Heart right ventricle (tissue), 16 donors: ENCODE measurements at regions not wholly inside any gene's neighbourhood (a gene's known extent, or its start where the extent isn't known, plus 50 kb on each side); places are given as distances from the start of the nearest gene placed in this dataset.

ENCODE experiments used
- ATAC-seq, 8 donors: fragments of 200-7000 bp; cut with Tn5 transposase; one replicate each; pipeline ENCODE4 v1.9.1; 2020; ENCODE audit warnings: mild to moderate bottlenecking in 8 of 8, moderate library complexity in 8 of 8, moderate number of reproducible peaks in 1 of 8
- DNase-seq, 2 donors: peaks; one replicate each; pipeline ENCODE4 v3.0.0-alpha.2; 2020
- H3K27ac ChIP-seq, 10 donors: fragments of 200-600 bp; sonication (generic) in 2 of 10; one replicate each; pipeline versions ENCODE4 v1.5.0 to v1.8.0; 2020 to 2022; ENCODE audit warnings: mild to moderate bottlenecking in 3 of 10
- H3K27me3 ChIP-seq, 7 donors: fragments of 200-600 bp; one replicate each; pipeline ENCODE4 v1.8.0; 2021 to 2022; ENCODE audit warnings: mild to moderate bottlenecking in 2 of 7
- H3K36me3 ChIP-seq, 9 donors: fragments of 200-600 bp; sonication (generic) in 1 of 9; one replicate each; pipeline versions ENCODE4 v1.5.0 to v1.8.0; 2020 to 2022; ENCODE audit warnings: mild to moderate bottlenecking in 2 of 9
- H3K4me1 ChIP-seq, 9 donors: fragments of 200-600 bp; sonication (generic) in 1 of 9; one replicate each; pipeline versions ENCODE4 v1.5.0 to v1.8.0; 2020 to 2022; ENCODE audit warnings: mild to moderate bottlenecking in 4 of 9
- H3K4me3 ChIP-seq, 10 donors: fragments of 200-600 bp; sonication (generic) in 2 of 10; one replicate each; pipeline versions ENCODE4 v1.5.0 to v1.8.0; 2020 to 2022; ENCODE audit warnings: mild to moderate bottlenecking in 7 of 10, moderate library complexity in 2 of 10
- H3K9me3 ChIP-seq, 11 donors: fragments of 200-600 bp in 10 of 11; sonication (generic) in 2 of 11; one replicate each; pipeline versions ENCODE4 v1.5.0 to v1.8.0; 2013 to 2022; ENCODE audit warnings: mild to moderate bottlenecking in 2 of 11, control low read depth in 1 of 11, moderate library complexity in 1 of 11
- WGBS, 2 donors: extraction: QIAGEN DNeasy Blood & Tissue Kit; methylation state at CpG; one replicate each; pipeline ENCODE4 v1.1.7; 2013; ENCODE audit warnings: inconsistent platforms in 1 of 2; 5-methylcytosine and 5-hydroxymethylcytosine counted together
- intact Hi-C, 10 donors: fragments of 100-400 bp; cut with DNase I; formaldehyde crosslinking; loops; one replicate each; pipeline versions ENCODE4 v1.11.1 to v1.14.2; 2022
- TF ChIP-seq, protein P1 (sequence below), 9 donors: fragments of 200-600 bp; sonication (generic) in 2 of 9; IDR thresholded peaks; one replicate each; pipeline versions ENCODE4 v1.5.0 to v1.8.0; 2021 to 2022; ENCODE audit warnings: antibody characterized with exemption in 9 of 9, mild to moderate bottlenecking in 5 of 9, moderate library complexity in 1 of 9
- donor health status: Arrhythmogenic right ventricular cardiomyopathy.
- donor health status: ischemic (EF 13 %, LVEDD 7.1; RV severe dilation, severe dysfunction).
- donor health status: healthy with polysubstance abuse.
- donor health status: DM: no; HTN: yes; CAD: no.
- donor health status: DM: no; HTN: no; CAD: no.
- donor health status: ischemic (EF 25% LVEDD 6.9; RV normal size, moderate dysfunction).
- donor health status: ischemic (EF 25% LVEDD 5.7; RV mildly dilated, moderate dysfunction).
- donor health status: healthy.
- donor health status: DM: yes; HTN: yes; CAD: no.
- donor health status: Ischemic cardiomyopathy.
- donor health status: ischemic (EF 35%, LVEDD 5.7; RV mildly dilated, moderate dysfunction).
- donor health status: nonischemic (EF 11% LVEDD 7.7; RV severe dilation, severe dysfunction).
- donor health status: DM: yes; HTN: yes; CAD: no.
- donor health status: PGD.
- donor health status: ischemic (EF 29% LVEDD 5.4; RV normal size, mild dysfunction).
- donor health status: nonischemic (EF 23%, LVEDD 6.1; RV moderate dilation, normal function).

DNA sequence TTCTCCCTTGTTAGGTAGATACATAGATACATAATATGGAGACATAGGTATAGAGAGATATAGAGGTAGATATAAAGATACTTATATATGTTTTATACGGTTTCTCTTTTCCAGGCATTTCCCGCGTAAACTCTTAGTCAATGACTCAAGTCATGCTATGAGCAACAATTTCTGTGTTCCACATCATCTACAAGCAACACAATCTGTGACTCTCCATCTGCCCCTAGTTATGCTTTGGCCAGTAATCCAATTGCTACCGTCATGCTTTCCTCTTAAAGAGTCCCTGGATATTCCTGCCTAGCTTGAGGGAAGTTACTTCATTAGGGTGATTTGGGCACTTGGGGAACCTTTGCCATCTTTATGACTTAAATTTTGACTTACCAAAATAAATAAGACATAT is 129.0 kb upstream of the ADAMTS16 start:
- no peaks in the 10 kb centered on the region for H3K4me1 ChIP-seq
- H3K36me3 ChIP-seq = no peaks in the 10 kb centered on the region
- no peaks in the 10 kb centered on the region for H3K27me3 ChIP-seq
- H3K4me3 ChIP-seq = no peak overlapping the region
- H3K27ac ChIP-seq = no peak overlapping the region
- intact Hi-C loops = no loop called here
- TF ChIP-seq, protein P1, sequence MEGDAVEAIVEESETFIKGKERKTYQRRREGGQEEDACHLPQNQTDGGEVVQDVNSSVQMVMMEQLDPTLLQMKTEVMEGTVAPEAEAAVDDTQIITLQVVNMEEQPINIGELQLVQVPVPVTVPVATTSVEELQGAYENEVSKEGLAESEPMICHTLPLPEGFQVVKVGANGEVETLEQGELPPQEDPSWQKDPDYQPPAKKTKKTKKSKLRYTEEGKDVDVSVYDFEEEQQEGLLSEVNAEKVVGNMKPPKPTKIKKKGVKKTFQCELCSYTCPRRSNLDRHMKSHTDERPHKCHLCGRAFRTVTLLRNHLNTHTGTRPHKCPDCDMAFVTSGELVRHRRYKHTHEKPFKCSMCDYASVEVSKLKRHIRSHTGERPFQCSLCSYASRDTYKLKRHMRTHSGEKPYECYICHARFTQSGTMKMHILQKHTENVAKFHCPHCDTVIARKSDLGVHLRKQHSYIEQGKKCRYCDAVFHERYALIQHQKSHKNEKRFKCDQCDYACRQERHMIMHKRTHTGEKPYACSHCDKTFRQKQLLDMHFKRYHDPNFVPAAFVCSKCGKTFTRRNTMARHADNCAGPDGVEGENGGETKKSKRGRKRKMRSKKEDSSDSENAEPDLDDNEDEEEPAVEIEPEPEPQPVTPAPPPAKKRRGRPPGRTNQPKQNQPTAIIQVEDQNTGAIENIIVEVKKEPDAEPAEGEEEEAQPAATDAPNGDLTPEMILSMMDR (IDR thresholded peaks at IDR 0.05) = no peak
- DNase-seq = no peak
- H3K9me3 ChIP-seq = peaks cover 0 to 6% (median 0%) of the 10 kb centered on the region in 11 donors
- WGBS, 2 donors = 86 to 90% methylated on average over 4 of the region's 4 CpGs
- no peak for ATAC-seq

- Histone ChIP-seq H3K9me3 (no peaks in the 10 kb centered on the region), H3K4me3 (no peak overlapping the region), H3K36me3 (no peaks in the 10 kb centered on the region), H3K27me3 (no peaks in the 10 kb centered on the region), H3K4me1 (no peaks in the 10 kb centered on the region), H3K27ac (no peak overlapping the region)
- peak in 1 of 8 donors; percentile 44 for ATAC-seq
- DNase-seq = no peak
- WGBS, 2 donors = 43 to 53% methylated on average over 7 of the region's 7 CpGs
- intact Hi-C loops = no loop called here
- TF ChIP-seq, protein P1 (IDR thresholded peaks at IDR 0.05) = no peak
Measured at GRCh38 chr5:5014586-5015235, 125.4 kb upstream of the ADAMTS16 start.

- Histone ChIP-seq H3K27me3 (no peaks in the 10 kb centered on the region), H3K9me3 (no peaks in the 10 kb centered on the region), H3K4me1 (no peaks in the 10 kb centered on the region), H3K27ac (no peak overlapping the region), H3K4me3 (no peak overlapping the region), H3K36me3 (no peaks in the 10 kb centered on the region)
- TF ChIP-seq, protein P1 (IDR thresholded peaks at IDR 0.05) = no peak
- peak in 2 of 8 donors; percentile 26 to 44 for ATAC-seq
- WGBS, 2 donors = 73 to 74% methylated on average over 9 of the region's 9 CpGs
- intact Hi-C loops = no loop called here
- no peak for DNase-seq
Measured at GRCh38 chr5:5017827-5018577, 122.1 kb upstream of the ADAMTS16 start.

DNA sequence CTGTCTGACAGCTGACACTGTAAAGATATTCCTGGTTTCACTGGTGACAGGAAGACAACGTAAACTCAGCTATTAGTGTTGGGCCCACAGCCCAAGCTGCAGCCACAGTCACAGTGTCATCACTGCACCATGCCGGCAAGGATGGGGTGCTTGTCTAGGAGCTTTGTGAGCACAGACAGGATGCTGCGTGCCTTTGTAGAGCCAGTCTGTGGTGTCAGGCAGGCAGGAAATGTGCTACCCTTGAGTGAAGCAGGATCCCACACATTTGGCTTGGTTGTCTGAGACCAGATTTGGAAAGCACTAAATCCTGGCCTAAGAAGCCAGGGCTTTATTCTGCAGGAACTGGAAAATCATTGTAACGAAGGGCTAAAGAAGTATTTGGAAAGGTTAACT is 121.6 kb upstream of the ADAMTS16 start:
- Histone ChIP-seq H3K4me1 (no peaks in the 10 kb centered on the region), H3K4me3 (no peak overlapping the region), H3K27me3 (no peaks in the 10 kb centered on the region), H3K27ac (no peak overlapping the region), H3K9me3 (no peaks in the 10 kb centered on the region), H3K36me3 (no peaks in the 10 kb centered on the region)
- TF ChIP-seq, protein P1 (IDR thresholded peaks at IDR 0.05) = no peak
- 59 to 67% methylated on average over 4 of the region's 4 CpGs for WGBS, 2 donors
- DNase-seq (no peak), ATAC-seq (no peak)
- intact Hi-C loops = no loop called here
